IPS DF 4.7 (cell line): ENCODE measurements at regions not wholly inside any gene's neighbourhood (a gene's known extent, or its start where the extent isn't known, plus 50 kb on each side); places are given as distances from the start of the nearest gene placed in this dataset.
"Not testable (repeated sequence)": the region's sequence is repeated elsewhere in the genome, so short reads cannot be mapped to it uniquely, and the experiment has no call there.

Source experiments
- DNase-seq: peaks from one replicate; pipeline ENCODE4 v3.0.0-alpha.2; 2013; ENCODE audit warnings: low spot score; ENCODE audit errors: extremely low read depth

DNA sequence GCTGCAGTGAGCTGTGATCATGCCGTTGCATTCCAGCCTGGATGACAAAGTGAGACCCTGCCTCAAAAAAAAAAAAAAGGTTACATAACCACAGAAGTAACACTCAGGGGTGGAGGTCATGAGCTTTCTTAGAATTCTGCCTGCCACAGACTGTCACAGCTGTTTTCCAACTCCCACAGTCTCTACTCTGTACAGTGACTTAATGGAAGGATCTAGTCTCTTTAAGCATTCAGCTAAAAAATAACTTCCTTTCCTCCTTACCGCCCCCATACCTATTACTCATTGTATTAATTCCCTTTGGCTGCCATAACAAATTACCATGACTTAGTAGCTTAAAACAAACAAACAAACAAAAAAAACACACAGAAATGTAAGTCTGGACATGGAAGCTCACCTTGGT lies 99.6 kb upstream of the UBE2E1 start:
- DNase-seq, result no peak

DNA sequence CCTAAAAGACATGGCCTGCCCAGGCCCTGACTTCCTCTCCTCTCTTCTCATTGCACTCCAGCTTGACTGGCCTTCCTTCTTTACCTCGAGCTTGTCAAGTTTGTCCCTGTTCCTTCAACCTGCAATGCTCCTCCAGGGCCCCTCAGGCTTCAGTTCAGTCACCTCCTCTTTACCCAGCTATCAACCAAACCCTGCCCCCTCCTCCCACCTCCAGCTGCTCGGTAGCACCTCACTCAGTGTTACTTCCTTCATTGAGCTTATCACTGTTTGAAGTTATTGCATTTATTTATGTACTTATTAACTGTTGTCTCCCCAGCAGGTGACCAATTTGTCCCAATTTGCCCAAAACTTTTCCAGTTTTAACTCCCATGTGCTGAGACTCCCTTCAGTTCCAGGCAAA lies 95.8 kb upstream of the UBE2E1 start:
- no peak for DNase-seq

- no peak for DNase-seq
Observed at GRCh38 chr3:23710555-23710954, 95.2 kb upstream of the UBE2E1 start.

- no peak for DNase-seq
Observed at GRCh38 chr3:23711916-23712494, 93.8 kb upstream of the UBE2E1 start.

GRCh38 chr3:23712656-23713559 lies 92.8 kb upstream of the UBE2E1 start:
- no peak for DNase-seq

DNA sequence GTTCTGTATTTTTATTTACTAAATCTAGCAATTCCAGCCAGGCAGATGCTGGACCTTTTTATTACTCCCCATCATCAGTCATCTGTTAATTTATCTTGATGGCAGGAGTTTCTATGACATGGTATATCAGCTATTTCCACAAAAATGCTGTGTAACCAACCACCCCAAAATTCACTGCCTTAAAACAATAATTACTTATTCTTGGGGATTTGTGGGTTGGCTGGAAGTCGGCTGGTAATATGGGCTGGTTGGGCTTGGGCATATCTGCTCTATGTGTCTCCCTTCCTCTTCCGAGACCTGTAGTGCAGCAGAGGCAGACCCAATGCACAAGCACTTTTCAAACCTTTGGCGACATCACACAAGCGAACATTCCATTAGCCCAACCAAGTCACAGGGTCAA lies 92.1 kb upstream of the UBE2E1 start:
- DNase-seq, result no peak

GRCh38 chr3:23720059-23720458 lies 85.7 kb upstream of the UBE2E1 start:
- DNase-seq, result no peak

DNA sequence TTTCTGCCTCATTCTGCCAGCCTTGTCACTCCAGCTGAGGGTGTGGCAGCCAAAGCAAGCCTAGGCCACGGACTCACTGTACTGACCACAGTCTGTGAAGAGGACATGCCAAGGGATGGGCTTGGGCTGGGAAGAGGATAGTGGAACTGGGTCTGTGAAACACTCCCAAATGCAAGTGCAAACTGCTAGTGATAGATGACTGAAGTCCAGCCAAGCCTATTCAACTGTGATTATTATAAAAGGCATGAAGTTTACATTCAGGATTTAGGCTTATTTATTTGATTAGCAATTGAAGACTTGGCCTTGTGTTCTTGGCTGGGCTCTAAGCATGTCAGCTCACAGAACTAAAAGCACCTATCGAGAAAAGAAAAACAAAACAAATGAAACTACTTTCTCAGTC lies 84.9 kb upstream of the UBE2E1 start:
- DNase-seq, result no peak

DNA sequence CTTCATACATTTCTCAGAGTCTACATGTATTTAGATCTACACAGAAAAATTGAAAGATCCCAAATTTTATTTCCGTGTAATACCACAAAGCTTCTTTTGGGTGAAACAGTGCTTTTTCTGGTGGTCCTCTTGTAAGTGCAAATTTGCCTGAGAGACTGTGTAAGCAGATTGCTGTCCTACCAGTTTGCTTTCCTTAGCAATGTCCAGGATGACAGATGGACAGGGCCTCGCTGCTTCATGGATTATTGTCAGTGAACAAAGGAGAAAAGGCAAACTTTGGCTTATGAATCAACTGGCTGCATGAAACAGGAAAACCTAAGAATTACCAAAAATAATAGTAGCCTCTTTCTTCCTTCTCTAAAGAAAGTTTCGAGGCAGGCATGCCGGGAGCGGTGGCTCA lies 82.6 kb upstream of the UBE2E1 start:
- DNase-seq, result no peak

- no peak for DNase-seq
Observed at GRCh38 chr3:23723930-23724329, 81.8 kb upstream of the UBE2E1 start.

GRCh38 chr3:23726811-23727548 lies 78.8 kb upstream of the UBE2E1 start:
- DNase-seq, result no peak

GRCh38 chr3:23728601-23729117 lies 77.1 kb upstream of the UBE2E1 start:
- DNase-seq, result no peak

DNA sequence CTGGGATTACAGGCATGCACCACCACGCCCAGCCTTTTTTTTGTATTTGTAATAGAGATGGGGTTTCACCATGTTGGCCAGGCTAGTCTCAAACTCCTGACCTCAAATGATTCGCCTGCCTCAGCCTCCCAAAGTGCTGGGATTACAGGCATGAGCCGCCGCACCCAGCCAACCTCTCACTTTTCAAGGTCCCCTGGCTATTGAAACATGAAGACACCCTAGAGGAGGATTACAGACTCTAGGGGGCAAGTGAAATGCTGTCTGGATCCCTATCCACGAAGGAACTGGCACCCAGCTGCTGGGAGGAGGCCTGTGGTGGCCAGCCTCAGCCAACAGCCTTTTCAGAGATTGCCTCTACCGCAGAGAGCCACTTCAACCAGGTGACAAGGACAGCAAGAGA lies 76.4 kb upstream of the UBE2E1 start:
- not testable (repeated sequence) for DNase-seq

DNA sequence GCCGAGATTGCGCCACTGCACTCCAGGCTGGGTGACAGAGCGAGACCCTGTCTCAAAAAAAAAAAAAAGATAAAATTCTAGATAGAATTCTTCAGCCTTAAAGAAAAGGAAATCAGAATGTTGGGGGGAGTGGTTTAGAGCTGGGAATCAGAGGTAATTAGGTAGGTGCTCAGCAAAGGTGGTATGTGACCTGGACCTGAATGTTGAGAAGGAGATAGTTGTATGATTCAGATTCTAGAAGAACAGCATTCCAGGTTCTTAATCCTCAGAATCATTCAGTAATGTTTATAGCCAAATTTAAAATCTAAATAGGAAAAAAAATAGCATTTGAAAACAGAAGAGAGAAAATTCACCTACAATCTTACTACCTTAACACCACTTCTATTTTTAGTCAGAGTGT lies 71.3 kb upstream of the UBE2E1 start:
- DNase-seq, result no peak

GRCh38 chr3:23735062-23735461 lies 70.7 kb upstream of the UBE2E1 start:
- DNase-seq, result no peak

- no peak for DNase-seq
Observed at GRCh38 chr3:23735535-23736326, 70.0 kb upstream of the UBE2E1 start.

DNA sequence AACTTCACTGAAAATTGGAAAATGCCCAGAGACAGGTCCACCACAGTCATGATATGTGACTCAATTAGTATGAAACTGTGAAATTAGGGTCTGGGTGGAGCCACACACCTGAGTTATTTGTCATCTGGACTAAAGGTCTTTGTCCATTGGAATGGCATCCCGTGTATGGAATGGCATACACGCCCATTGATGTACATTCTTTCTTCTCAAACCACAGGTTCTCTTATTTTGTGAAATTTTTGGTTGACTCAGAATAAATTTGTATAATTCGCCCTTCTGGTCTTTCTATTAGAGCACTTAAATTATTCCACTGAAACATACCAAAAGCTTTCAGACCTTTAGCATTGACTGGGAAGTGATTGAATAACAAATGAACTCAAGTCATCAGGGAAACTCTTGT lies 66.8 kb upstream of the UBE2E1 start:
- DNase-seq, result no peak

GRCh38 chr3:23739536-23739935 lies 66.2 kb upstream of the UBE2E1 start:
- DNase-seq, result no peak

- no peak for DNase-seq
Observed at GRCh38 chr3:23740517-23740965, 65.2 kb upstream of the UBE2E1 start.

DNA sequence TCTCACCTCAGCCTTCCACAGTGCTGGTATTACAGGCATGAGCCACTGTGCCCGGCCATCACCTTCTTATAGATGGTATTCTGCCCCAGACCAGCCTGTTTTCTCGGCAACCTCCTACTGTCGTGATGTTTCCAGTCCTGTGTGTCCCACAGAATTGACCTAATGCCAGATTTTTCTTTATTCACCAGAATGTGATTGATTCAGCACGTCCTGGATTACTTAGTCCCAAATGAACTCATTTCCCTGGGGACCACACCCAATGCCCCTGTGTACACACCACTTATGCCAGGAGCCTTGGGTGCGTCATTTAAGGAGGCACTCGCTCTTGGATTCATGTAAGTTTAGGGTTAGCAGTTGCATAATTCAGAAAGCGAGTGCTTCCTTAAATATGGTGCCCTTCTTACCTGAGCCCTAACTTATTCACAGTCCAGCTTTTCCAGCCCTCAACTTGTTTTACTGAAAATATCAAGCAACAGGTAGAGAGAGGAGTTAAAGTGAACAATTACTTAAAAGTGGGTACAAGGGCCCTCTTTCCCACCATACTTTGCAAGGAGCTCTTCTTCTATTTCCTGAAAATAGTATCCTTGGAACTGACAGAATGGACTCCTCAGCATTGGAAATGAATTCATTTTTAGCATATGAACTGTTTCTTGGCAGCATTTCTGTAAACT lies 64.6 kb upstream of the UBE2E1 start:
- DNase-seq, result no peak
